GM12865 (cell line): ENCODE measurements at regions not wholly inside any gene's neighbourhood (a gene's known extent, or its start where the extent isn't known, plus 50 kb on each side); places are given as distances from the start of the nearest gene placed in this dataset.

Source experiments
- DNase-seq: peaks from one replicate; pipeline ENCODE4 v3.0.0; 2010; ENCODE audit warnings: low read depth
- H3K4me3 ChIP-seq: 2 replicates; pipeline ENCODE4 v1.5.1; 2011; ENCODE audit warnings: mild to moderate bottlenecking, low read depth, low read length, control low read depth
- CTCF ChIP-seq: IDR thresholded peaks from 2 replicates; pipeline ENCODE4 v1.5.1; 2011; ENCODE audit warnings: low read length, control low read depth, low read depth, inconsistent platforms; ENCODE audit not compliant: insufficient read depth; ENCODE audit errors: missing control alignments

DNA sequence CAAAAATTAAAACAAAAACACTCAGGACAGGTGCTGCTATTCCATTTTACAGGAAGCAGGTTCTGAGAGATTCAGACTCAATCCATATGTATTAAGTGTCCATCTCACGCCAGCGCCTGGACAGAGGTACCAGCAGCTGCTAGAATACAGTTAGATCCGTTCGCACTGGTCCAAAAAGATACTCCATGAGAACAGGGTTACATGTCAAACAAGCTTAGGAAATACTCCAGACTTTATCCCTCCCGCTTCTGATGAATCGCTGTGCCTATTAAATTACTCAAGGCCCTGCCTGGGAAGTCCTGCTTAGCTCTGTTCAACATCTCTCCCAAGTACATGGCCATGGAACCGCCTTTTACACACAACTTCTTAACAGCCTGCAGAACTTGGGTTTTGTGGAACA, 50.2 kb upstream of the SLC35C1 start:
- TF ChIP-seq CTCF, result no peak
- H3K4me3 ChIP-seq, result no peak overlapping the region
- no peak for DNase-seq

- no peak overlapping the region for H3K4me3 ChIP-seq
- no peak for DNase-seq
- no peak for TF ChIP-seq CTCF
Observed at GRCh38 chr11:45754261-45754709, 50.7 kb upstream of the SLC35C1 start.

DNA sequence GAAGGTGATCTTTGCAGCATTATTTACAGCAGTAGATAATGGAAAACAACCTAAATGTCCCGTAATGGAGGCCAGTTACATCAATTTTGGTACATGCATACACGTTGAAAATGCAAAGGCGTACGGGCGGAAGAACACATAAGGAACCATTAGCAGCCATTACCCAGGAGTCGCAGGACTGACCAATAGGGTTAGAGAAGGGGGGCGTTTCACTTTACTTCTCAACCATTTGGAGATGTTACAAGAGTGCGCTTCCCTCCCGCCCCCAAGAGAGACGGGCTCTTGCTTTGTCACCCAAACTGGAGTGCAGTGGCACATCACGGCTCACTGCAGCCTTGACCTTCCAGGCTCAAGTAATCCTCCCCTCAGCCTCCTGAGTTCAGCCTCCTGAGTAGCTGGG, 52.8 kb upstream of the SLC35C1 start:
- no peak for TF ChIP-seq CTCF
- no peak overlapping the region for H3K4me3 ChIP-seq
- no peak for DNase-seq

DNA sequence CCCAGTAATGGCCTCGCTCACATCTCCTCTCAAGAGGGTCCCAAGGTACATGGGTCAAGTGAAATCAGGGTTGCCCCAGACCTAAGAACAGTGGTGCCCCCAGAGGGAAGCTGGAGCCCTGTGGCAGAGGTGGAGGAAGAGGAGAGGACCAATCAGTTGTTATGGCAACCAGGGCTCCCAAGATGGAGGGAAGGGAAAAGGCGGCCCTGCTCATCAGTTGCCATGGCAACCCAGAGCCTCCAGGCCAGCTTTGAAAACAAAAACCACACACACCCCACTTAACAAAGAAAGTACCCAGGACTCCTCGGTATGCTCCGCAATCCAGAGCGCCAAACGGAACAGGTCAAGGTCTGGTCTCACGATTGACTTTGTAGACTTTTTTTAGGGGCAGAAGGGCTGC, 53.5 kb upstream of the SLC35C1 start:
- TF ChIP-seq CTCF, result no peak
- DNase-seq, result no peak
- H3K4me3 ChIP-seq, result no peak overlapping the region

- no peak for DNase-seq
- H3K4me3 ChIP-seq, result no peak overlapping the region
- TF ChIP-seq CTCF, result no peak
Observed at GRCh38 chr11:45750439-45750838, 54.5 kb upstream of the SLC35C1 start.

- DNase-seq, result no peak
- no peak overlapping the region for H3K4me3 ChIP-seq
- no peak for TF ChIP-seq CTCF
Observed at GRCh38 chr11:45748801-45749200, 56.1 kb upstream of the SLC35C1 start.

DNA sequence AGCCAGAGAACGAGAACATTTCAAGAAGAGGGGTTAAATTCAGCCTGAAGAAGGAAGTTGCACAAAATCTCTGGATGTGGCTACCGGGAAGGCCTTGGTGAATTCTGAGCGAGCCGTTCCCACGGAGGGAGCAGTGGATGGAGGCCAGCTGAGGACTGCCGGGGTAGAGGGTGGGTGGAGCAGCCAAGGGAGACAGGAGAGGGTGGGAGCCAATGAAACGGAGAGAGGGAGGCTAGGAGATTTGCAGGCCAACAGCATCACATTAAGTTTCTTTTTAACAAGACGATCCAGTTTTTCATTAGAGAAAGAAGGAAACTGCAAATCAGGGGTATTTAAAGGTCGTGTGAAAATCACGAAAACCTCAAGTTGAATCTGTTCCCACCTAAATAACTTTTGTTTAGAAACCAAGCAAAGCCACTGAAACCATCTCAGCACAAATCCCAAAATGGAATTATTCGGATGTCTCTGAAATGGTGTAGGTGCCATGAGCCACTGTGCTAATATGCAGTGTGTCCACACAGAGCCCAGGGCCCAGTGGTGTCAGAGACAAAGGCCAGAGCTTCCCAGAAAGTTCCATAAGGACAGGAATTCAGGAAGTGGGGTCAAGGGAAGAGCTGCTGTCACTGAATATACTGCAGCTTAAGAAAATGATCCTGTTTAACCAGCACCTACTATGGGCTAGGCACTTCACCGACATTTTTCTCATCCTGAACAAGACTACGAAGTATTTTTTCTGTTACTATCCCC, 59.7 kb upstream of the SLC35C1 start:
- no peak for DNase-seq
- no peak for TF ChIP-seq CTCF

More for the DNA sequence above, 59.7 kb upstream of the SLC35C1 start:
- H3K4me3 ChIP-seq, result no peak overlapping the region
